Left ventricle myocardium inferior (tissue), 1 donor: ENCODE measurements at regions not wholly inside any gene's neighbourhood (a gene's known extent, or its start where the extent isn't known, plus 50 kb on each side); places are given as distances from the start of the nearest gene placed in this dataset.
A peak's percentile ranks its signal among the peaks of the same experiment; 100 is the strongest.

ENCODE experiments used
- DNase-seq: peaks from one replicate; pipeline ENCODE4 v3.0.0-alpha.2; 2020
- H3K27ac ChIP-seq: fragments of 200-600 bp; replicated peaks from 2 replicates; pipeline ENCODE4 v1.8.0; 2021
- H3K27me3 ChIP-seq: fragments of 200-600 bp; 2 replicates; pipeline ENCODE4 v1.8.0; 2021; ENCODE audit warnings: low read depth
- H3K36me3 ChIP-seq: fragments of 200-600 bp; 2 replicates; pipeline ENCODE4 v1.8.0; 2021
- H3K4me1 ChIP-seq: fragments of 200-600 bp; 2 replicates; pipeline ENCODE4 v1.8.0; 2021
- H3K4me3 ChIP-seq: fragments of 200-600 bp; 2 replicates; pipeline ENCODE4 v1.8.0; 2021; ENCODE audit warnings: mild to moderate bottlenecking, moderate library complexity
- H3K9me3 ChIP-seq: fragments of 200-600 bp; replicated peaks from 2 replicates; pipeline ENCODE4 v1.8.0; 2021
- CTCF ChIP-seq: fragments of 200-600 bp; IDR thresholded peaks from 2 replicates; pipeline ENCODE4 v1.8.0; 2021; ENCODE audit warnings: antibody characterized with exemption, mild to moderate bottlenecking, borderline replicate concordance
- intact Hi-C: fragments of 100-400 bp; cut with micrococcal nuclease; formaldehyde crosslinking; loops from one replicate; pipeline ENCODE4 v1.11.0; 2022
- donor health status: DM: no; HTN: yes; CAD: no; lungs with severe emphysema.

- H3K27ac ChIP-seq = no peak overlapping the region
- peaks cover 4% of the 10 kb centered on the region for H3K4me1 ChIP-seq
- H3K27me3 ChIP-seq = no peaks in the 10 kb centered on the region
- no peaks in the 10 kb centered on the region for H3K36me3 ChIP-seq
- TF ChIP-seq CTCF = no peak
- H3K9me3 ChIP-seq = no peaks in the 10 kb centered on the region
- H3K4me3 ChIP-seq = no peak overlapping the region
- DNase-seq = no peak
- intact Hi-C loops = no loop called here
These were observed 249.8 kb downstream of the CYP26B1 start for GRCh38 chr2:71897836-71898235.

DNA sequence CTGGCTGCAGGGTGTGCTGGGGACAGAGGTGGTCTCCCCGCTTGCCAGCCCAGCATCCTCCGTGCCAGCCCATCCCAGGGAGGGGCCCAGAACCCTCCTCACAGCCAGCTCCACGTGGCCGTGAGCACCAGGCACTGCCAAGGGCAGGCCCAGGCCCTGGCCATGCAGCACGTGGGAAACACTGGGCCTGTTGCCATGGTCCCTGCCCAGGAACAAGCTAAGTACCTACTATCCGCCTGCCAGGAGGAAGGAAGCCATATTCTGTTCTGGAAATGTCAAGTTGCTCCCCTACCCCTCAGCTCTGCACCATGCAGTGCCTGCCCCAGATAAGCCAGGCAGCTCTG lies 250.6 kb downstream of the CYP26B1 start:
- Histone ChIP-seq H3K27me3 (no peaks in the 10 kb centered on the region), H3K36me3 (no peaks in the 10 kb centered on the region), H3K4me3 (no peak overlapping the region), H3K27ac (peak overlapping the region; percentile 48), H3K4me1 (peaks cover 6% of the 10 kb centered on the region), H3K9me3 (no peaks in the 10 kb centered on the region)
- peak; percentile 64 for DNase-seq
- TF ChIP-seq CTCF = no peak
- intact Hi-C loops = no loop called here

DNA sequence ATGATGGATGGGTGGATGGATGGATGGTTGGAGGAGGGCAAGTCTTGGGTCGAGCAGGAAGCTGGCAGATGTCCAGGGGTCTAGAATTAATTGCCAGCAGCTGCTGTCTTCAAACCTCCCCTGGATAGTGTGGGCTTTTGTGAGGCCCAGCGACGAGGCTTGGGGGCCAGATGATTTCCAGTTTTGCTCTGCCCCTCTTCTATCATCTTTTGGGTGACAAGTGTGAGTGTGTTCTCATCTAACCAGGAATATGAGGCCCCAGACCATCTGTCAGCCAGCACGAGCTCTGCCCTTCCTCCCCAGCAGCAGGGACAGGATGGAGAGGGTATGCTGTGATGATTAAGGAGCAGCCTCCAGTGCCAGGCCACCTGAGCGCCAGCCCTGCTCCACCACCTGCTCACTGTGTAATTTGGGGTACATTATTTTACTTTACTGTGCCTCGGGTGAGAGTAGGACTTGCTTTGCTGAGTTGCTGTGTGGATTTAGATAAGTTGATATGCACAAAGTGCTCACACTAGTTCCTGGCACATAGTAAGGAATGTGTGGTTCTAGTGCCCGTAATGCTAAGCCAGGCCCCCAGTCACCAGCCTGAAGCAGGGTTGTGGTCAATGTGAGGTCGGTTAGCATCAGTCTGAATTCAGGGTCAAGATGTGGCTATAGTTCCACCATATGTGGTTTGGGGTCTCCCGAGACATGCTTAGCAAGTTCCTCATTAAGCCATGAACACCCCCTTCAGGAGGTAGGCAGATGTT lies 251.1 kb downstream of the CYP26B1 start:
- no peak for DNase-seq

GRCh38 chr2:71895320-71896161 lies 252.1 kb downstream of the CYP26B1 start:
- no peak for TF ChIP-seq CTCF
- intact Hi-C loops = no loop called here
- no peak for DNase-seq

More for the DNA sequence above, 251.1 kb downstream of the CYP26B1 start:
- no peaks in the 10 kb centered on the region for H3K36me3 ChIP-seq
- no peak for TF ChIP-seq CTCF
- peaks cover 7% of the 10 kb centered on the region for H3K4me1 ChIP-seq
- H3K27ac ChIP-seq = no peak overlapping the region
- no peaks in the 10 kb centered on the region for H3K9me3 ChIP-seq
- no peak overlapping the region for H3K4me3 ChIP-seq
- intact Hi-C loops = no loop called here
- no peaks in the 10 kb centered on the region for H3K27me3 ChIP-seq

GRCh38 chr2:71894261-71894660 lies 253.4 kb downstream of the CYP26B1 start:
- H3K36me3 ChIP-seq = no peaks in the 10 kb centered on the region
- H3K9me3 ChIP-seq = no peaks in the 10 kb centered on the region
- H3K27me3 ChIP-seq = no peaks in the 10 kb centered on the region
- H3K4me1 ChIP-seq = peaks cover 7% of the 10 kb centered on the region
- intact Hi-C loops = no loop called here
- H3K27ac ChIP-seq = no peak overlapping the region
- TF ChIP-seq CTCF = no peak
- DNase-seq = no peak
- H3K4me3 ChIP-seq = no peak overlapping the region

More at GRCh38 chr2:71895320-71896161, 252.1 kb downstream of the CYP26B1 start:
- Histone ChIP-seq H3K4me1 (peaks cover 7% of the 10 kb centered on the region), H3K9me3 (no peaks in the 10 kb centered on the region), H3K36me3 (no peaks in the 10 kb centered on the region), H3K27me3 (no peaks in the 10 kb centered on the region), H3K27ac (no peak overlapping the region), H3K4me3 (no peak overlapping the region)
